ENCODE measurements at regions not wholly inside any gene's neighbourhood (a gene's known extent, or its start where the extent isn't known, plus 50 kb on each side); places are given as distances from the start of the nearest gene placed in this dataset.

DNA sequence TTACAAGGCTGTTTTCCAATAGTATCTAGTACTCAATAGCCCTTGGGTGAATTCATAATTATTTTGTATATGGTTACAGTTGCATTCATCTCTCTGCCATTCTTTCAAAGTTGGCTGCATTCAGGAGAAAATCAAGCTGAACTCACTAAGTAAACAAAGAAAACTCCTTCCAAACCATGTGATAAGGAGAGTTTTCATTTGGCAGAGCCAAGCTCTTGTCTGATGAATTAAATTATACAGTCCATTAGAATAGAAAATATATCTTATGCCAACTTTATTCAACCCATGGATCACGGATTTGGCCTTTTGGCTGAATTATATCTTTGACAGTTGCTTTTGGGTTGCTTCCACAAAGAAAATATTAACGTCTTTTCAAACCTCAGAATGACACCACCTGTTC is 272.3 kb upstream of the ROBO1 start (continued):
- TF ChIP-seq, protein P1, sequence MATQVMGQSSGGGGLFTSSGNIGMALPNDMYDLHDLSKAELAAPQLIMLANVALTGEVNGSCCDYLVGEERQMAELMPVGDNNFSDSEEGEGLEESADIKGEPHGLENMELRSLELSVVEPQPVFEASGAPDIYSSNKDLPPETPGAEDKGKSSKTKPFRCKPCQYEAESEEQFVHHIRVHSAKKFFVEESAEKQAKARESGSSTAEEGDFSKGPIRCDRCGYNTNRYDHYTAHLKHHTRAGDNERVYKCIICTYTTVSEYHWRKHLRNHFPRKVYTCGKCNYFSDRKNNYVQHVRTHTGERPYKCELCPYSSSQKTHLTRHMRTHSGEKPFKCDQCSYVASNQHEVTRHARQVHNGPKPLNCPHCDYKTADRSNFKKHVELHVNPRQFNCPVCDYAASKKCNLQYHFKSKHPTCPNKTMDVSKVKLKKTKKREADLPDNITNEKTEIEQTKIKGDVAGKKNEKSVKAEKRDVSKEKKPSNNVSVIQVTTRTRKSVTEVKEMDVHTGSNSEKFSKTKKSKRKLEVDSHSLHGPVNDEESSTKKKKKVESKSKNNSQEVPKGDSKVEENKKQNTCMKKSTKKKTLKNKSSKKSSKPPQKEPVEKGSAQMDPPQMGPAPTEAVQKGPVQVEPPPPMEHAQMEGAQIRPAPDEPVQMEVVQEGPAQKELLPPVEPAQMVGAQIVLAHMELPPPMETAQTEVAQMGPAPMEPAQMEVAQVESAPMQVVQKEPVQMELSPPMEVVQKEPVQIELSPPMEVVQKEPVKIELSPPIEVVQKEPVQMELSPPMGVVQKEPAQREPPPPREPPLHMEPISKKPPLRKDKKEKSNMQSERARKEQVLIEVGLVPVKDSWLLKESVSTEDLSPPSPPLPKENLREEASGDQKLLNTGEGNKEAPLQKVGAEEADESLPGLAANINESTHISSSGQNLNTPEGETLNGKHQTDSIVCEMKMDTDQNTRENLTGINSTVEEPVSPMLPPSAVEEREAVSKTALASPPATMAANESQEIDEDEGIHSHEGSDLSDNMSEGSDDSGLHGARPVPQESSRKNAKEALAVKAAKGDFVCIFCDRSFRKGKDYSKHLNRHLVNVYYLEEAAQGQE (IDR thresholded peaks at IDR 0.05), result no peak

DNA sequence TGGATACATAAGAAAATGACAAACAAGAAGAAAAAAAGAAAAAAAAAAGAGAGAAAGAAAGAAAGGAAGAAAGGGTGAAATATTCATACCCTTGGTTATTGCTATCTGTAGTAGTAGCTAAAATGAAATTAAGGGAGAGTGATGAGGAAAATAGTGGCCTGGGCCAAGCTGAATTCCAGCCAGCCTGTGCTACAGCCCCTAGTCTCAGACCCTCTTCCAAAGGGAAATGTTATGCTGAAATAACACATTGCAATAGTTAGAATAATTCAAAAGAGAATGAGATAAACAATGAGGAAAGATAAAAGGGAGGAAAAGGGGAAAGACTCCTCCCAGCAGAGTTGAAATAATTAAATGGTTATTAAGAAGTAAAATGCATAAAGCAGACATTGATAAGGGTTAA is 268.4 kb upstream of the ROBO1 start:
- Histone ChIP-seq H3K36me3 (ENCODE audit: control insufficient read depth in 4 of 4, insufficient read depth in 3 of 4, low read depth in 1 of 4, low read length in 3 of 4) (no peaks in the 10 kb centered on the region), H3K4me3 (ENCODE audit: low read depth in 1 of 3, low read length in 3 of 3) (no peak overlapping the region)

More for the DNA sequence above, 268.4 kb upstream of the ROBO1 start:
- no peak overlapping the region for H3K27ac ChIP-seq (ENCODE audit: low read depth in 1 of 2, low read length in 2 of 2)
- no peak overlapping the region for H3K9ac ChIP-seq (ENCODE audit: low read depth in 1 of 2, low read length in 2 of 2)
- H3K9me3 ChIP-seq (ENCODE audit: control insufficient read depth in 4 of 4, low read length in 3 of 4), result no peaks in the 10 kb centered on the region
- H3K4me1 ChIP-seq (ENCODE audit: control insufficient read depth in 4 of 4, insufficient read depth in 4 of 4, low read length in 3 of 4), result no peaks in the 10 kb centered on the region
- DNase-seq (ENCODE audit: low spot score), result no peak
- H3K27me3 ChIP-seq (ENCODE audit: control insufficient read depth in 4 of 4, insufficient read depth in 4 of 4, low read length in 3 of 4), result peaks cover 0 to under 1% (median 0%) of the 10 kb centered on the region in 4 donors
- TF ChIP-seq GABPA (IDR thresholded peaks at IDR 0.05 in 1 of 2, conservative IDR thresholded peaks at IDR 0.05 in 1 of 2) (no peak), RXRA (IDR thresholded peaks at IDR 0.05) (no peak), JUND (IDR thresholded peaks at IDR 0.05) (no peak), HNF4G (IDR thresholded peaks at IDR 0.05) (no peak), TAF1 (conservative IDR thresholded peaks at IDR 0.05) (no peak), HNF4A (conservative IDR thresholded peaks at IDR 0.05) (no peak), FOXA2 (IDR thresholded peaks at IDR 0.05) (no peak), RAD21 (IDR thresholded peaks at IDR 0.05) (no peak), YY1 (IDR thresholded peaks at IDR 0.05) (no peak), SP1 (IDR thresholded peaks at IDR 0.05) (no peak), FOXA1 (IDR thresholded peaks at IDR 0.05) (no peak), NR2F2 (IDR thresholded peaks at IDR 0.05) (no peak), EGR1 (IDR thresholded peaks at IDR 0.05; ENCODE audit: low read depth in 2 of 2) (no peak)
- TF ChIP-seq, protein P2, sequence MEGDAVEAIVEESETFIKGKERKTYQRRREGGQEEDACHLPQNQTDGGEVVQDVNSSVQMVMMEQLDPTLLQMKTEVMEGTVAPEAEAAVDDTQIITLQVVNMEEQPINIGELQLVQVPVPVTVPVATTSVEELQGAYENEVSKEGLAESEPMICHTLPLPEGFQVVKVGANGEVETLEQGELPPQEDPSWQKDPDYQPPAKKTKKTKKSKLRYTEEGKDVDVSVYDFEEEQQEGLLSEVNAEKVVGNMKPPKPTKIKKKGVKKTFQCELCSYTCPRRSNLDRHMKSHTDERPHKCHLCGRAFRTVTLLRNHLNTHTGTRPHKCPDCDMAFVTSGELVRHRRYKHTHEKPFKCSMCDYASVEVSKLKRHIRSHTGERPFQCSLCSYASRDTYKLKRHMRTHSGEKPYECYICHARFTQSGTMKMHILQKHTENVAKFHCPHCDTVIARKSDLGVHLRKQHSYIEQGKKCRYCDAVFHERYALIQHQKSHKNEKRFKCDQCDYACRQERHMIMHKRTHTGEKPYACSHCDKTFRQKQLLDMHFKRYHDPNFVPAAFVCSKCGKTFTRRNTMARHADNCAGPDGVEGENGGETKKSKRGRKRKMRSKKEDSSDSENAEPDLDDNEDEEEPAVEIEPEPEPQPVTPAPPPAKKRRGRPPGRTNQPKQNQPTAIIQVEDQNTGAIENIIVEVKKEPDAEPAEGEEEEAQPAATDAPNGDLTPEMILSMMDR (IDR thresholded peaks at IDR 0.05; ENCODE audit: low read depth, low read length, missing input control), result no peak
- TF ChIP-seq, protein P1 (IDR thresholded peaks at IDR 0.05), result no peak
- TF ChIP-seq, protein P3, sequence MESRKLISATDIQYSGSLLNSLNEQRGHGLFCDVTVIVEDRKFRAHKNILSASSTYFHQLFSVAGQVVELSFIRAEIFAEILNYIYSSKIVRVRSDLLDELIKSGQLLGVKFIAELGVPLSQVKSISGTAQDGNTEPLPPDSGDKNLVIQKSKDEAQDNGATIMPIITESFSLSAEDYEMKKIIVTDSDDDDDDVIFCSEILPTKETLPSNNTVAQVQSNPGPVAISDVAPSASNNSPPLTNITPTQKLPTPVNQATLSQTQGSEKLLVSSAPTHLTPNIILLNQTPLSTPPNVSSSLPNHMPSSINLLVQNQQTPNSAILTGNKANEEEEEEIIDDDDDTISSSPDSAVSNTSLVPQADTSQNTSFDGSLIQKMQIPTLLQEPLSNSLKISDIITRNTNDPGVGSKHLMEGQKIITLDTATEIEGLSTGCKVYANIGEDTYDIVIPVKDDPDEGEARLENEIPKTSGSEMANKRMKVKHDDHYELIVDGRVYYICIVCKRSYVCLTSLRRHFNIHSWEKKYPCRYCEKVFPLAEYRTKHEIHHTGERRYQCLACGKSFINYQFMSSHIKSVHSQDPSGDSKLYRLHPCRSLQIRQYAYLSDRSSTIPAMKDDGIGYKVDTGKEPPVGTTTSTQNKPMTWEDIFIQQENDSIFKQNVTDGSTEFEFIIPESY (IDR thresholded peaks at IDR 0.05), result no peak
- TF ChIP-seq, protein P4, sequence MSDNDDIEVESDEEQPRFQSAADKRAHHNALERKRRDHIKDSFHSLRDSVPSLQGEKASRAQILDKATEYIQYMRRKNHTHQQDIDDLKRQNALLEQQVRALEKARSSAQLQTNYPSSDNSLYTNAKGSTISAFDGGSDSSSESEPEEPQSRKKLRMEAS (IDR thresholded peaks at IDR 0.05), result no peak
- TF ChIP-seq, protein P5, sequence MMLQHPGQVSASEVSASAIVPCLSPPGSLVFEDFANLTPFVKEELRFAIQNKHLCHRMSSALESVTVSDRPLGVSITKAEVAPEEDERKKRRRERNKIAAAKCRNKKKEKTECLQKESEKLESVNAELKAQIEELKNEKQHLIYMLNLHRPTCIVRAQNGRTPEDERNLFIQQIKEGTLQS (IDR thresholded peaks at IDR 0.05), result no peak
